Mucosa of descending colon (tissue), 3 donors: ENCODE measurements at regions not wholly inside any gene's neighbourhood (a gene's known extent, or its start where the extent isn't known, plus 50 kb on each side); places are given as distances from the start of the nearest gene placed in this dataset.

Experiments
- ATAC-seq: fragments of 200-7000 bp; cut with Tn5 transposase; one replicate; pipeline ENCODE4 v1.9.1; 2020; ENCODE audit warnings: mild to moderate bottlenecking, moderate library complexity
- DNase-seq, 3 donors: peaks; one replicate each; pipeline ENCODE4 v3.0.0-alpha.2; 2020
- H3K36me3 ChIP-seq: fragments of 200-600 bp; one replicate; pipeline ENCODE4 v1.8.0; 2021; ENCODE audit warnings: low read depth, mild to moderate bottlenecking
- H3K4me1 ChIP-seq: fragments of 200-600 bp; one replicate; pipeline ENCODE4 v1.8.0; 2021; ENCODE audit warnings: low read depth, mild to moderate bottlenecking
- H3K4me3 ChIP-seq: fragments of 200-600 bp; one replicate; pipeline ENCODE4 v1.8.0; 2021; ENCODE audit warnings: mild to moderate bottlenecking
- H3K9me3 ChIP-seq: fragments of 200-600 bp; one replicate; pipeline ENCODE4 v1.8.0; 2021; ENCODE audit warnings: mild to moderate bottlenecking
- intact Hi-C, 2 donors: fragments of 100-400 bp; cut with DNase I in 1 of 2; cut with micrococcal nuclease in 1 of 2; formaldehyde crosslinking; loops; one replicate each; pipeline versions ENCODE4 v1.11.0 to v1.11.1; 2022; cut with DNase I, micrococcal nuclease
- TF ChIP-seq, protein P1 (sequence below): fragments of 200-600 bp; IDR thresholded peaks from one replicate; pipeline ENCODE4 v1.8.0; 2022; ENCODE audit warnings: antibody characterized with exemption, mild to moderate bottlenecking
- donor health status: DM: no; HTN: no; CAD: no; lungs with moderate emphysema.
- donor health status: DM: no; HTN: no; CAD: no.
- donor health status: DM: no; HTN: yes; CAD: no.

DNA sequence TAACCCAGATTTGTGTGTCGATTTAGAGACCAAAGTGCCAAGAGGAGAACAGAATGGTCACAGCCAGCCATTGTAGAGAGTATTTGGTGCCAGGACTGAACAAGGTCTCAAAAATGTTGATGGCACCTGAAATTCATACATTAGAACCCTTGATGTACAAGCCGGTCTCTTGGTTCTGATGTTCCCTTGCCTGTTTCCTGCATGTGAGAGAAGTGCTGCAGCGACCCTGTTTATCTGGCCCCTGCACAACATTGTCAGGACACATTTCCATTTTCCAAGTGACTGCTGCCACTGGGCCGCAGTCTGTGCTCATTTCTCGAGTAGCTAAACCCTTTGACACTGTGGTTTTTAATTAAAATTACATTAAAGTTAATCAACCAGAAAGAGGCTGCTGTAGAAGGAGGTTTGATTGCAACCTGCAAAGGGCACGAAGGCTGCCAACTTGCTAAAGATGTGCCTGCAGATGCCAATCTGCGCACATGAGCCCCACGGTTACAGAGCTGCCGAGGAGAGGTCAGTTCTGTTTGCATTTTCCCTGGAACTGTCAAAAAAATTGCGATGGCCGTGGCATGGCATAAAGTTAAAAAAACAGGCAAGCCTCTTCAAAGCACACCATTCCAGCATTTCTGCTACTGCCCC is 136.4 kb upstream of the CMC1 start:
- TF ChIP-seq, protein P1, sequence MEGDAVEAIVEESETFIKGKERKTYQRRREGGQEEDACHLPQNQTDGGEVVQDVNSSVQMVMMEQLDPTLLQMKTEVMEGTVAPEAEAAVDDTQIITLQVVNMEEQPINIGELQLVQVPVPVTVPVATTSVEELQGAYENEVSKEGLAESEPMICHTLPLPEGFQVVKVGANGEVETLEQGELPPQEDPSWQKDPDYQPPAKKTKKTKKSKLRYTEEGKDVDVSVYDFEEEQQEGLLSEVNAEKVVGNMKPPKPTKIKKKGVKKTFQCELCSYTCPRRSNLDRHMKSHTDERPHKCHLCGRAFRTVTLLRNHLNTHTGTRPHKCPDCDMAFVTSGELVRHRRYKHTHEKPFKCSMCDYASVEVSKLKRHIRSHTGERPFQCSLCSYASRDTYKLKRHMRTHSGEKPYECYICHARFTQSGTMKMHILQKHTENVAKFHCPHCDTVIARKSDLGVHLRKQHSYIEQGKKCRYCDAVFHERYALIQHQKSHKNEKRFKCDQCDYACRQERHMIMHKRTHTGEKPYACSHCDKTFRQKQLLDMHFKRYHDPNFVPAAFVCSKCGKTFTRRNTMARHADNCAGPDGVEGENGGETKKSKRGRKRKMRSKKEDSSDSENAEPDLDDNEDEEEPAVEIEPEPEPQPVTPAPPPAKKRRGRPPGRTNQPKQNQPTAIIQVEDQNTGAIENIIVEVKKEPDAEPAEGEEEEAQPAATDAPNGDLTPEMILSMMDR, result no peak
- Histone ChIP-seq H3K4me1 (no peaks in the 10 kb centered on the region), H3K36me3 (no peaks in the 10 kb centered on the region), H3K9me3 (peaks cover 5% of the 10 kb centered on the region), H3K4me3 (no peak overlapping the region)
- DNase-seq (no peak), ATAC-seq (no peak)
- intact Hi-C loops, result no loop called here

DNA sequence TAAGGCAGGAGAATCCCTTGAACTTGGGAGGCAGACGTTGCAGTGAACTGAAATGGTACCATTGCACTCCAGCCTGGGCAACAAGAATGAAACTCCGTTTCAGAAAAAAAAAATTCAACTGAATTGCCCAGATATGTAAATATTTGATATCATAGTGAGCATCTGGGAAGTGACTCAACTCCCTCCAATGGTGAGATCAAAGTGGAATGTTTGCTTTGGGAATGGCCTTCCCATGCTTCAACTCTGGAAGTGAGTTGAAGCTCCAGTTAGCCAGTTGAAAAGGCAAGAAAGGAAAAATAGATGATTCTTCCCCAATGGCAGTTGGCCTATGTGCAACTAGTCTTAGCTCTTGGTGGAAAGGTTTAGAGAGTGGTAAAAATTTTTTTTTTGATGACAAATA is 131.6 kb upstream of the CMC1 start:
- no peaks in the 10 kb centered on the region for H3K36me3 ChIP-seq
- DNase-seq, result no peak
- H3K4me3 ChIP-seq, result no peak overlapping the region
- no peaks in the 10 kb centered on the region for H3K9me3 ChIP-seq
- intact Hi-C loops, result no loop called here
- TF ChIP-seq, protein P1, result no peak
- no peaks in the 10 kb centered on the region for H3K4me1 ChIP-seq
- ATAC-seq, result peak; percentile 75

DNA sequence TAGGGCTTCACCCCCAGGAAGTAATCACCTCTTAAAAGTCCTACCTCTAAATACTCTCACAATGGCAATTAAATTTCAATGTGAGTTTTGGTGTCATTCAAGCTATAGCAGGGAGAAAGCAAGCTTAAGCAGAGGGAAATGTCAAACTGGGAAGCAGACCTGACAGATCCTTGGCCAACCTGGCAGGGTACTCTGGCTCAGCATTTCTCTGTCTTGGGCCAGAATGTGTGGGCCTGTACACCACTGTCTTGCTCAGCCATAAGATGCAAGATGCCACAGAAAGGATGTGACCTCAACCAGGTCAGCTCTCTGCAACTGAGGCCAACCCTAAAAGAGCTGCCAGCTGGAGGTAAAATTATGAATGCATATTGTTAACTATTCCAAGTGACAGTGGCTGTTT is 130.6 kb upstream of the CMC1 start:
- no peaks in the 10 kb centered on the region for H3K36me3 ChIP-seq
- ATAC-seq, result no peak
- H3K4me3 ChIP-seq, result no peak overlapping the region
- no peaks in the 10 kb centered on the region for H3K4me1 ChIP-seq
- no peak for DNase-seq
- intact Hi-C loops, result no loop called here
- TF ChIP-seq, protein P1, result no peak
- no peaks in the 10 kb centered on the region for H3K9me3 ChIP-seq

DNA sequence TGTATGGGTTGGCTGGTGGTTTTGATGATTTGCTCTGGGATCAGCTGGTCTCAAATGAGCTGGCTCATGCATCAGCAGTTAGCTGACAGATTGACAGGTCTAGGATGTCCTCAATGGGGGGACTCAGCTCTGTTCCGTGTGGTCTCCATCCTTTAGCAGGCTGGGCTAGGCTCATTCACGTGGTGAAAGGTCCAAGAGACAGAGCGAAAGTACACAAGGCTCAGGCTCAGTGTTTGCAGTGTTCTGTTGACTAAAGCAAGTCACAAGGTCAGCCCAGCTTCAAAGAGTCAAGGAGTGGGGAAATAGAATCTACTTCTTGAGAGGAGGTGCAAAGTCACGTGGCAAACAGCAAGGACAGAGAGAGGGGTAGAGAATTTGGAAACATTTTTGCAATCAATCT is 126.5 kb upstream of the CMC1 start:
- Histone ChIP-seq H3K9me3 (no peaks in the 10 kb centered on the region), H3K4me1 (no peaks in the 10 kb centered on the region), H3K36me3 (no peaks in the 10 kb centered on the region), H3K4me3 (no peak overlapping the region)
- intact Hi-C loops, result no loop called here
- peak; percentile 24 for ATAC-seq
- no peak for DNase-seq
- TF ChIP-seq, protein P1, result no peak

DNA sequence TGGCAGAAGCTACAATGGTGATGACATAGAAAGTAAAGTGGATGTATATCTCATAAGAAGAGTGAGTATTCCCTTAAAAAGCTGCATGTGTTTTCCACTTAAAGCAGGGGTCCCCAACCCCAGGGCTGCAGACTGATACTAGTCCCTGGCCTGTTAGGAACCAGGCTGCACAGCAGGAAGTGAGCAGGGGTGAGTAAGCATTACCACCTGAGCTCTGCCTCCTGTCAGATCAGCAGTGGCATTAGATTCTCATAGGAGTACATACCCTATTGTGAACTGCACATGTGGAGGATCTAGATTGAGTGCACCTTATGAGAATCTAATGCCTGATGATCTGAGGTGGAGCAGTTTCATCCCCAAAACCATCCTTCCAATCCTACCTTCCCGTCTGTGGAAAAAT is 126.1 kb upstream of the CMC1 start:
- no peaks in the 10 kb centered on the region for H3K36me3 ChIP-seq
- TF ChIP-seq, protein P1, result no peak
- no peak for DNase-seq
- H3K4me3 ChIP-seq, result no peak overlapping the region
- H3K9me3 ChIP-seq, result no peaks in the 10 kb centered on the region
- intact Hi-C loops, result no loop called here
- no peak for ATAC-seq
- no peaks in the 10 kb centered on the region for H3K4me1 ChIP-seq

DNA sequence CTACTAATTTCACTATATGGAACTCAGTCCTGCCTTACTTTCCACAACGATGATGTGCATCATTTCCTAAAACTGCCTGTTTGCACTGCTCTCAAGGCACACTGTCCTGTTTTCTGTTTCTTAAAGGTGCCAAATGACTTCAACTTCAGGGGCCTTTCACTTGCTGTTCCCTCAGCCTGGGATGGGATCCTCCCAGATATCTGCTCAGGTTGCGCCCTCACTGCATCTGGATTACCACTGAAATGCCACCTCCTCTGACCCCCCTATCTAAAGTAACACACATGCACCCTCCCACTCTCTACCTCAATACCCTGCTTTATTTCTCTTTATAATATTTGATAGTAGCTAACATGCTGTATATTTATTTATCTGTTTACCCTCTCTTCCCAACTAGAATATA is 123.8 kb upstream of the CMC1 start:
- Histone ChIP-seq H3K9me3 (no peaks in the 10 kb centered on the region), H3K4me1 (no peaks in the 10 kb centered on the region), H3K36me3 (no peaks in the 10 kb centered on the region), H3K4me3 (no peak overlapping the region)
- no peak for ATAC-seq
- DNase-seq, result no peak
- TF ChIP-seq, protein P1, result no peak
- intact Hi-C loops, result no loop called here
